Natural killer cell (primary cell): ENCODE measurements at regions not wholly inside any gene's neighbourhood (a gene's known extent, or its start where the extent isn't known, plus 50 kb on each side); places are given as distances from the start of the nearest gene placed in this dataset.

Experiments
- ATAC-seq, 3 donors: fragments of 150-1000 bp in 2 of 3; fragments of 200-7000 bp in 1 of 3; cut with Tn5 transposase; 1 replicate in 1 of 3; 2 replicates in 2 of 3; pipeline ENCODE4 v1.10.0; 2021; ENCODE audit warnings: mild to moderate bottlenecking in 2 of 3, moderate library complexity in 2 of 3
- DNase-seq, 2 donors: peaks; one replicate each; pipeline versions ENCODE4 v3.0.0 to v3.0.0-alpha.2; 2013 to 2021; ENCODE audit warnings: mixed read lengths in 1 of 2
- H3K27ac ChIP-seq: one replicate; pipeline ENCODE4 v1.5.1; 2013; ENCODE audit warnings: mild to moderate bottlenecking, low read length
- H3K27me3 ChIP-seq: one replicate; pipeline ENCODE4 v1.6.1; 2013; ENCODE audit warnings: low read length; ENCODE audit not compliant: control insufficient read depth, insufficient read depth
- H3K36me3 ChIP-seq: one replicate; pipeline ENCODE4 v1.6.1; 2013; ENCODE audit warnings: low read length; ENCODE audit not compliant: control insufficient read depth, insufficient read depth
- H3K4me1 ChIP-seq: one replicate; pipeline ENCODE4 v1.6.1; 2013; ENCODE audit warnings: low read length; ENCODE audit not compliant: control insufficient read depth, insufficient read depth
- H3K4me3 ChIP-seq: one replicate; pipeline ENCODE4 v1.5.1; 2013; ENCODE audit warnings: low read length
- H3K9me3 ChIP-seq: one replicate; pipeline ENCODE4 v1.6.1; 2013; ENCODE audit warnings: low read length; ENCODE audit not compliant: control insufficient read depth, insufficient read depth
- H3K27ac Mint-ChIP-seq, 2 donors: one replicate each; pipeline ENCODE4 v1.8.0; 2022; ENCODE audit warnings: mild to moderate bottlenecking in 2 of 2, mixed read lengths in 2 of 2, moderate library complexity in 1 of 2
- H3K27me3 Mint-ChIP-seq, 2 donors: one replicate each; pipeline ENCODE4 v1.8.0; 2022; ENCODE audit warnings: low read depth in 2 of 2, mixed read lengths in 2 of 2
- H3K36me3 Mint-ChIP-seq: one replicate; pipeline ENCODE4 v1.8.0; 2022; ENCODE audit warnings: mixed read lengths
- H3K4me1 Mint-ChIP-seq, 2 donors: one replicate each; pipeline ENCODE4 v1.8.0; 2022; ENCODE audit warnings: mixed read lengths in 2 of 2
- H3K4me3 Mint-ChIP-seq: one replicate; pipeline ENCODE4 v1.8.0; 2022; ENCODE audit warnings: mild to moderate bottlenecking, moderate library complexity, mixed read lengths
- H3K9me3 Mint-ChIP-seq, 2 donors: one replicate each; pipeline ENCODE4 v1.8.0; 2022; ENCODE audit warnings: mixed read lengths in 2 of 2
- CTCF ChIP-seq: fragments of 200-600 bp; IDR thresholded peaks from one replicate; pipeline ENCODE4 v1.8.0; 2022; ENCODE audit warnings: antibody characterized with exemption
- WGBS: methylation state at CpG from one replicate; pipeline ENCODE4 v1.1.7; 2013; ENCODE audit warnings: missing lambda C conversion rate; ENCODE audit not compliant: insufficient coverage; 5-methylcytosine and 5-hydroxymethylcytosine counted together
- intact Hi-C: fragments of 100-400 bp; cut with micrococcal nuclease; formaldehyde crosslinking; loops from one replicate; pipeline ENCODE4 v1.14.2; 2022

GRCh38 chr3:117602058-117602644 lies 892.6 kb downstream of the TUSC7 start:
- no peak for ATAC-seq
- no peaks in the 10 kb centered on the region for H3K4me1 Mint-ChIP-seq
- no peak overlapping the region for H3K4me3 Mint-ChIP-seq
- DNase-seq, result no peak
- no peak for TF ChIP-seq CTCF
- H3K4me3 ChIP-seq, result no peak overlapping the region
- H3K36me3 Mint-ChIP-seq, result no peaks in the 10 kb centered on the region
- no peaks in the 10 kb centered on the region for H3K27me3 ChIP-seq
- intact Hi-C loops, result no loop called here
- no peaks in the 10 kb centered on the region for H3K36me3 ChIP-seq
- no peak overlapping the region for H3K27ac Mint-ChIP-seq
- peaks cover 6 to 9% of the 10 kb centered on the region in 2 donors for H3K9me3 Mint-ChIP-seq
- H3K4me1 ChIP-seq, result no peaks in the 10 kb centered on the region
- H3K27ac ChIP-seq, result no peak overlapping the region
- H3K27me3 Mint-ChIP-seq, result no peaks in the 10 kb centered on the region
- H3K9me3 ChIP-seq, result no peaks in the 10 kb centered on the region
- whole genome bisulfite sequencing, result 79% methylated on average over 2 of the region's 4 CpGs

GRCh38 chr3:117603097-117603496 lies 893.5 kb downstream of the TUSC7 start:
- no peak overlapping the region for H3K27ac ChIP-seq
- intact Hi-C loops, result no loop called here
- H3K36me3 Mint-ChIP-seq, result no peaks in the 10 kb centered on the region
- H3K9me3 Mint-ChIP-seq, result peaks cover 6 to 9% of the 10 kb centered on the region in 2 donors
- ATAC-seq, result no peak
- no peak for TF ChIP-seq CTCF
- no peak for DNase-seq
- no peaks in the 10 kb centered on the region for H3K27me3 ChIP-seq
- H3K4me1 Mint-ChIP-seq, result no peaks in the 10 kb centered on the region
- 0% methylated on average over 2 of the region's 3 CpGs for WGBS
- H3K27me3 Mint-ChIP-seq, result no peaks in the 10 kb centered on the region
- H3K4me1 ChIP-seq, result no peaks in the 10 kb centered on the region
- H3K27ac Mint-ChIP-seq, result no peak overlapping the region
- no peaks in the 10 kb centered on the region for H3K36me3 ChIP-seq
- no peaks in the 10 kb centered on the region for H3K9me3 ChIP-seq
- H3K4me3 Mint-ChIP-seq, result no peak overlapping the region
- no peak overlapping the region for H3K4me3 ChIP-seq

- H3K36me3 Mint-ChIP-seq, result no peaks in the 10 kb centered on the region
- no peaks in the 10 kb centered on the region for H3K27me3 ChIP-seq
- no peaks in the 10 kb centered on the region for H3K9me3 ChIP-seq
- intact Hi-C loops, result no loop called here
- no peak for TF ChIP-seq CTCF
- no peak overlapping the region for H3K27ac ChIP-seq
- no peak for ATAC-seq
- H3K4me3 ChIP-seq, result no peak overlapping the region
- no peaks in the 10 kb centered on the region for H3K4me1 ChIP-seq
- no peaks in the 10 kb centered on the region for H3K27me3 Mint-ChIP-seq
- H3K27ac Mint-ChIP-seq, result no peak overlapping the region
- peaks cover 7 to 13% of the 10 kb centered on the region in 2 donors for H3K9me3 Mint-ChIP-seq
- H3K4me1 Mint-ChIP-seq, result no peaks in the 10 kb centered on the region
- no peak overlapping the region for H3K4me3 Mint-ChIP-seq
- WGBS, result no CpG with 5 or more reads among the region's 2 CpGs
- DNase-seq, result no peak
- no peaks in the 10 kb centered on the region for H3K36me3 ChIP-seq
Observed at GRCh38 chr3:117606866-117607265, 897.3 kb downstream of the TUSC7 start.

GRCh38 chr3:117609330-117609729 lies 899.8 kb downstream of the TUSC7 start:
- H3K36me3 ChIP-seq, result no peaks in the 10 kb centered on the region
- Mint-ChIP-seq H3K36me3 (no peaks in the 10 kb centered on the region), H3K27ac (no peak overlapping the region), H3K27me3 (no peaks in the 10 kb centered on the region), H3K4me1 (no peaks in the 10 kb centered on the region), H3K4me3 (no peak overlapping the region), H3K9me3 (peaks cover 9 to 13% of the 10 kb centered on the region in 2 donors)
- ATAC-seq (no peak), DNase-seq (no peak)
- no peaks in the 10 kb centered on the region for H3K4me1 ChIP-seq
- no peaks in the 10 kb centered on the region for H3K27me3 ChIP-seq
- 61% methylated on average over 4 of the region's 4 CpGs for WGBS
- no peak overlapping the region for H3K27ac ChIP-seq
- TF ChIP-seq CTCF, result no peak
- H3K9me3 ChIP-seq, result no peaks in the 10 kb centered on the region
- intact Hi-C loops, result no loop called here
- no peak overlapping the region for H3K4me3 ChIP-seq
